ENCODE measurements at regions not wholly inside any gene's neighbourhood (a gene's known extent, or its start where the extent isn't known, plus 50 kb on each side); places are given as distances from the start of the nearest gene placed in this dataset.

DNA sequence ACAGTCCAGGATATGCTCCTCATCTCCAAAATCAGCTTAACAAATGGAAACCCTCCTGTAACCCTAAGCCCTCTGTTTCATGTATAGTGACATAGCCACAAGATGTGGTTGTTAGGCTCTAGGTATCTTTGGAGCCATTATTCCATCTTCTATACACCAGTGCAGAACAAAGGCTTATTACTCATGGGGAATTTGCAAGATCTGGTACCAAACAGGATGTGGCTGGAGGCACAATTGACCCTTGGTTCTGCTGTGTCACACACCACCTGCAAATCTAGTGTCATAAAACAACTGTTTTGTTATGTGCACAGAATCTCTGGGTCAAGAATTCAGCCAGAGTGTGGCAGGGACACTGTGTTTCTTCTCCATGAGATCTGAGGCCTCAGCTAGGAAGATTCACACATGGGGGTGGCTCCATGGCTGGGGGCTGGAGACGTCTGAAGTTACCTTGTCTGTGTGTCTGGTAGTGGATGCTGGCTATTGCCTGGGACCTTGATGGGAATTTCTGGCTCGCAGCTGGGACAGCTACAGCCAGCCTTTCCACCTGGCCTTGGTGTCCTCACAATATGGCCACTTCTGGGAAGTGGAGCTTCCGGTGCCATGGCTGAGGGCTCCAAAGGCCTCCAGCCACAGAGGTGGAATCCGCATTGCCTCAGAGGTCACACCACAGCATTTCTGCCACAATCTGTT, 369.9 kb downstream of the CDH26 start:
- no peak for ATAC-seq
- 84% methylated on average over 4 of the region's 4 CpGs for WGBS
- no peaks in the 10 kb centered on the region for H3K9me3 ChIP-seq (ENCODE audit: control insufficient read depth, low read length)

DNA sequence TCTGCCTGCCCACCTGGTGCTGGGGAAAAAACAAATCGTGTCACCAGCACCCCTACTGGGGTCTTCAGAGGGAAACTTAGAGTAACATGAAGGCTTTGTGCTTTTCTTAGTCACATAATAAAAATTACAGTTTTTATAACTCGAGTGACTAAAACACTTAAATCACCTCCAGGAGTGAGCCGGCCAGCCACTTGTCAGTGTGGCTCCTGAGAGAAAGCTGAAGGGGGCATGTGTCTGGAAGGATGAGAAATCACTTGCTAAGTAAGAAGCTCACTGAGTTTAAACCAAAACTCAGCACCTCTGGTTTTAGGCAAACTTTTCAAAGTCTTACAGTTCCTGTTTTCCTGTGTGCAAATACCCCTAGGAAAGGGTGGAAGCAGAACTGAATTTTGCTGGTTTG, 372.2 kb downstream of the CDH26 start:
- H3K4me3 ChIP-seq (ENCODE audit: low read length): no peak overlapping the region
- ATAC-seq (no peak), DNase-seq (no peak)
- H3K9me3 ChIP-seq (ENCODE audit: control insufficient read depth, low read length): no peaks in the 10 kb centered on the region
- intact Hi-C loops (cut with DNase I): no loop called here
- no peaks in the 10 kb centered on the region for H3K4me1 ChIP-seq (ENCODE audit: control insufficient read depth, insufficient read depth, low read length)
- 46% methylated on average over 3 of the region's 3 CpGs for WGBS
- no peak overlapping the region for H3K27ac ChIP-seq (ENCODE audit: low read length)
- no peaks in the 10 kb centered on the region for H3K27me3 ChIP-seq (ENCODE audit: control insufficient read depth, insufficient read depth)

More for the DNA sequence above, 369.9 kb downstream of the CDH26 start:
- Histone ChIP-seq H3K4me1 (ENCODE audit: control insufficient read depth, insufficient read depth, low read length) (no peaks in the 10 kb centered on the region), H3K27me3 (ENCODE audit: control insufficient read depth, insufficient read depth) (no peaks in the 10 kb centered on the region), H3K27ac (ENCODE audit: low read length) (no peak overlapping the region), H3K4me3 (ENCODE audit: low read length) (no peak overlapping the region)
- intact Hi-C loops (cut with DNase I): no loop called here
- no peak for DNase-seq

DNA sequence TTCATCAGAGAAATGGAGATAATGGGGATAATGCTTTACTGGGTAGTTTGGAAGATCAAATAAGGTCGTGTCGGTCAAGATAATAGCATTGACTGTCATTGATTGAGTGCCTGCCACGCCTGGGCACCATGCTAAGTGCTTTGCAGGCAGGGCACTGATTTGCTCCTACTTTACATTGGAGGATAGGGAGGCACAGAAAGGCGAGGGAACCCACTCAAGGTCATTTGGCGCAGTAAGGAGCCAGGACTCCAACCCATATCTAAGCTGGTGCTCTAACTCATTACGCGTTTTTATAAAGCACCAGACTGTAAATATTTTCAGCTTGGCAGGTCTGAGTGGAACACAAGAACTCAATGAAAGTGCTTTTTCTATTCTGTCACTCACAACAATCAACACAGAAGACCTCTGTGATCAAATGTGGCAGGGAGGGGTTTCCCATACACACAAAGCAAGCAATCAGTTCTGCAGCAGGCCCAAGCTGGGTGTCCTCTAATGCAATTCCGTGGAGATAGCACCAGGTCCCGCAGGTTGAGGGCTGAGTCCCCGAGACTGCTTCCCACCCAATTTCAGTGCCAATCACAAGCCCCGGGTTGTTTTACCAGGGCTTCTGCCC, 373.6 kb downstream of the CDH26 start:
- no peaks in the 10 kb centered on the region for H3K9me3 ChIP-seq (ENCODE audit: control insufficient read depth, low read length)
- no peak overlapping the region for H3K4me3 ChIP-seq (ENCODE audit: low read length)
- DNase-seq (no peak), ATAC-seq (no peak)
- 73% methylated on average over 11 of the region's 11 CpGs for WGBS
- no peak overlapping the region for H3K27ac ChIP-seq (ENCODE audit: low read length)
- H3K4me1 ChIP-seq (ENCODE audit: control insufficient read depth, insufficient read depth, low read length): no peaks in the 10 kb centered on the region
- intact Hi-C loops (cut with DNase I): no loop called here
- no peaks in the 10 kb centered on the region for H3K27me3 ChIP-seq (ENCODE audit: control insufficient read depth, insufficient read depth)

DNA sequence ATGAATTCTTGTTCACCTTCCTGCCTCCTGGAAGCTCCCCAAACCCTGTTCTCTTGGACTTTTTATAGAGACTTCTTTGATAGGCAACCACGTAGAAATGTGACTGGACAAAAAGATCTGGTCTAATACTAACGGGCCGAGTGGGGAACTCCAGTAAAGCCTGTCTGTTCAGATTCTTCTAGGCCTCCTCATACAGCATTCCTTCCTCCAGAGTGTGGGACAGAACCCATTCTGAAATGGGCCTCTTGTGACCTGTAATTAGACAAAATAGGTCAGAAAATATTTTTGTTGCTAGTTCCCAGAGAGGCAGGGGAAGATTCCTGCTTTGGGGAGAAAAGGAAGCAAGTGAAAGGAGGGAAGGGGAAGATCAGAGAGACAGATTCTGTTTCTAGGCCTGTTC, 374.3 kb downstream of the CDH26 start:
- Histone ChIP-seq H3K27me3 (ENCODE audit: control insufficient read depth, insufficient read depth) (no peaks in the 10 kb centered on the region), H3K4me1 (ENCODE audit: control insufficient read depth, insufficient read depth, low read length) (no peaks in the 10 kb centered on the region), H3K9me3 (ENCODE audit: control insufficient read depth, low read length) (no peaks in the 10 kb centered on the region), H3K27ac (ENCODE audit: low read length) (no peak overlapping the region), H3K4me3 (ENCODE audit: low read length) (no peak overlapping the region)
- DNase-seq (no peak), ATAC-seq (no peak)
- intact Hi-C loops (cut with DNase I): no loop called here
- 76% methylated on average over 3 of the region's 3 CpGs for WGBS

DNA sequence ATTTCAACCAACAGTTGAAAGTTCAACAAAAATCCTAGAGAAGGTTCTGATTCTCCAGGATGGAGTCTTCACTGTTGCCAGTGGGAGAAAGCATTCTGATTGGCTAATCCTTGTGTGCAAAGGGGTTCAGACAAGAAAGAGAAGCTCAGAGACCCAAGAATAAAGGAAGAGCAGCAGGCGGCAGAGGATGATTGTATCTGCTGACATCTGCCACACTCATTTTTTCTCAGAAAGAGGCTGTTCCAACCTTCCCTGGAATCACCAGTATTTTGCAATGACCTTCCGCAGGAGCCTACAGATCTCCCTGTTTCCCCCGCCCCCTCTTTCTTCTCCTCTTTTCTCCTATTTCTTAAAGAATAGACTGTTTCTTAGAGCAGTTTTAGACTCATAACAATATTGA, 376.7 kb downstream of the CDH26 start:
- 86% methylated on average over 3 of the region's 3 CpGs for WGBS
- intact Hi-C loops (cut with DNase I): no loop called here
- DNase-seq (no peak), ATAC-seq (no peak)
- Histone ChIP-seq H3K4me1 (ENCODE audit: control insufficient read depth, insufficient read depth, low read length) (no peaks in the 10 kb centered on the region), H3K4me3 (ENCODE audit: low read length) (no peak overlapping the region), H3K27me3 (ENCODE audit: control insufficient read depth, insufficient read depth) (no peaks in the 10 kb centered on the region), H3K27ac (ENCODE audit: low read length) (no peak overlapping the region), H3K9me3 (ENCODE audit: control insufficient read depth, low read length) (no peaks in the 10 kb centered on the region)

DNA sequence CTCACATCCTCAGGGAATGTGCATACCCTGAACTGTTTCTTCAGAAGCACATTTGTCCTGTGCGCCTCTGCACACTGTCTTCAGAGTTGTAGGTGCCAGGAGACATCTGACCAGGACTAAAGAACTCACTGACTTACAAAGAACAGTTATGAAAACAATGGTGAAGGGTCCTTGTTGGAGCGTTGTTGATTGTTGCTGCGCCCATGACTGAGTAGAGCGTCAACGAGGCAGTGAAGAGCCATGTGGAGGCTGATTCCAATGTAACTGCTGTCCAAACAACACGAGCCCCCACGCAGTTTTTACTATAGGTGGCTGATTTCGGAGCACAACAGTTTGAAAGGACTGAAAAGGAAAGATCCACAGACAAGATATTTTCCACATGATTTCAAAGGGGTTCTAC, 380.3 kb downstream of the CDH26 start:
- ATAC-seq: no peak
- H3K4me3 ChIP-seq (ENCODE audit: low read length): no peak overlapping the region
- peaks cover 5% of the 10 kb centered on the region for H3K27me3 ChIP-seq (ENCODE audit: control insufficient read depth, insufficient read depth)
- no peaks in the 10 kb centered on the region for H3K9me3 ChIP-seq (ENCODE audit: control insufficient read depth, low read length)
- no peaks in the 10 kb centered on the region for H3K4me1 ChIP-seq (ENCODE audit: control insufficient read depth, insufficient read depth, low read length)
- intact Hi-C loops (cut with DNase I): no loop called here
- WGBS: 85% methylated on average over 8 of the region's 8 CpGs
- no peak for DNase-seq
- H3K27ac ChIP-seq (ENCODE audit: low read length): no peak overlapping the region

DNA sequence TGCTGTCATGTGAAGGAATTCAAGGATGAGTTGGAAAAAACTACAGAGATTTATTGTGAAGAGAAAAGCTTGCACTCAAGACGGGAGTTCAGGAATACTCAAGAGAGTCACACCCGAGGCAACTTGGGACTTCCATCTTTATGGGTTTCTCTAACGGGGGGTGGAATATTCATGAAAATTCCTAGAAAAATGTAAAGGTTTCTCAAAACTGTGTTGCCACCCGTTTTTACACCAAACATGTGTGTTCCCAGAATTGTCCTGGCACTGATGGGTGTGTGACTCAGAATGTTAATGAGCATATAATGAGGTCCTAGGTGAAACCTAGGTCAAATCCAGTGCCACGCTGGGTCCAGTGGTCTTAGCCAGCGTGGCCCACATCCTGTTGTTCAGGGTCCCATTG, 381.5 kb downstream of the CDH26 start:
- intact Hi-C loops (cut with DNase I): no loop called here
- DNase-seq: no peak
- 78% methylated on average over 6 of the region's 6 CpGs for WGBS

DNA sequence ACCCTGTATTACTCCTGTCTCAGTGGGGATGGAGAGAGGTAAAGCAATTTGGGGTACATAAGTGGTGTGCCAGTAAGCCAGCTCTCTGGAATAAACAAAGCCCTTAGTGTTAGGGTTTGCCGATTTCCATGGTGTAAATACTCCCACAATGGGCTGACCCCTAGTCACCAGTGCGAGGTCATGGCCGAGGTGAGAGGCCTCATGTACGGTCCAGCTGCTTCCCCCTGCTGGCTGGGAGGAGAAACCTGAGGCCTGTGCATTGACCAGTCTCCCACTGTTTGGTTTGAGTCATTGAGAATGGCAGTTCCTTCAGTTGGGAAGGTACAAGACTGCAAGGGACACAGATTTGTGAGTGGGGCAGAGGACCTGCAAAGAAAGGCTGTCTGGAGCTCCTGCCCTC, 382.0 kb downstream of the CDH26 start:
- 86% methylated on average over 4 of the region's 4 CpGs for WGBS
- Histone ChIP-seq H3K9me3 (ENCODE audit: control insufficient read depth, low read length) (no peaks in the 10 kb centered on the region), H3K27me3 (ENCODE audit: control insufficient read depth, insufficient read depth) (peaks cover 5% of the 10 kb centered on the region), H3K4me1 (ENCODE audit: control insufficient read depth, insufficient read depth, low read length) (no peaks in the 10 kb centered on the region), H3K4me3 (ENCODE audit: low read length) (no peak overlapping the region), H3K27ac (ENCODE audit: low read length) (no peak overlapping the region)
- no peak for DNase-seq
- intact Hi-C loops (cut with DNase I): no loop called here
- ATAC-seq: no peak

More for the DNA sequence above, 381.5 kb downstream of the CDH26 start:
- H3K27ac ChIP-seq (ENCODE audit: low read length): no peak overlapping the region
- no peaks in the 10 kb centered on the region for H3K4me1 ChIP-seq (ENCODE audit: control insufficient read depth, insufficient read depth, low read length)
- no peak for ATAC-seq
- no peaks in the 10 kb centered on the region for H3K9me3 ChIP-seq (ENCODE audit: control insufficient read depth, low read length)
- no peak overlapping the region for H3K4me3 ChIP-seq (ENCODE audit: low read length)
- H3K27me3 ChIP-seq (ENCODE audit: control insufficient read depth, insufficient read depth): peaks cover 5% of the 10 kb centered on the region

DNA sequence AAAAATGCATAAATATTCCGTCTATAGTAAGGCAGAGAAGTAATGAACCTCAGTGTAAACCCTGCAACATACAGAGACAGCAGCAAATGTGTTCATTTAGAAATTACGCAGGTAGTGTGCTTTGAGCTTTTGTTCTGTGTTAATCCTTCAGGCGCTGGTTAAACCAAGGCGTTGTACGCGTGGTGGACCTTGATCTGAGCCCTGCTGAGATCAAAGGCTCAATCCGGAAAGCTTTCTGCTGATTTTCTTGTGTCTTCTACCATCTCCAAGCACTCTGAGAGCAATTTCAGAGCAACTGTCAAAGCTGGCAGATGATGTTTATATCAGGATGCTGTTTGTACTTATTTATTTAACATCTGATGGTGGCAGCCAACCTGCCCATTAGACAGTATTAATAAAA, 382.8 kb downstream of the CDH26 start:
- no peak for DNase-seq
- H3K27ac ChIP-seq (ENCODE audit: low read length): no peak overlapping the region
- 89% methylated on average over 7 of the region's 7 CpGs for WGBS
- H3K4me3 ChIP-seq (ENCODE audit: low read length): no peak overlapping the region
- no peaks in the 10 kb centered on the region for H3K9me3 ChIP-seq (ENCODE audit: control insufficient read depth, low read length)
- intact Hi-C loops (cut with DNase I): no loop called here
- peaks cover 5% of the 10 kb centered on the region for H3K27me3 ChIP-seq (ENCODE audit: control insufficient read depth, insufficient read depth)
- no peak for ATAC-seq
- no peaks in the 10 kb centered on the region for H3K4me1 ChIP-seq (ENCODE audit: control insufficient read depth, insufficient read depth, low read length)

DNA sequence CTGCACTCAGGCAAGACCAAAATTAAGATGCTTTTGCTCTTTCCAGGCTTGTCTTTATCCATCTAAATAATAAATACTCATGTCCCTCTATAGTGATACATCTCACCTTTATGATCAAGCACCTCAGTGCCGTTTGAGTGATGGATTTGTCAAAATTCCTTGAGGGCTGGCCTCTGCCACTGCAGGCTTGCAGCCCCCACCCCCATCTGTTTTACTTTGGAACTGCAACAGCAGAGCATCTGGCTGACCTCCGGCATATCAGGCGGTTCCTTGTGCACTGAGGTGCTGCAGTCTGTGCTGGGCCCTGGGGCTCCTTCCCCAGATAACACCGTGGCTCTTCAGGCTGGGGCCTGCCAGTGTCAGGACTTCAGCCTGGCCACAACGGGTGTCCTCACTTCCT, 386.9 kb downstream of the CDH26 start:
- no peaks in the 10 kb centered on the region for H3K4me1 ChIP-seq (ENCODE audit: control insufficient read depth, insufficient read depth, low read length)
- intact Hi-C loops (cut with DNase I): no loop called here
- WGBS: 67% methylated on average over 5 of the region's 5 CpGs
- no peak overlapping the region for H3K27ac ChIP-seq (ENCODE audit: low read length)
- H3K27me3 ChIP-seq (ENCODE audit: control insufficient read depth, insufficient read depth): peaks cover 5% of the 10 kb centered on the region
- H3K4me3 ChIP-seq (ENCODE audit: low read length): no peak overlapping the region
- no peak for ATAC-seq
- no peaks in the 10 kb centered on the region for H3K9me3 ChIP-seq (ENCODE audit: control insufficient read depth, low read length)
- DNase-seq: no peak

DNA sequence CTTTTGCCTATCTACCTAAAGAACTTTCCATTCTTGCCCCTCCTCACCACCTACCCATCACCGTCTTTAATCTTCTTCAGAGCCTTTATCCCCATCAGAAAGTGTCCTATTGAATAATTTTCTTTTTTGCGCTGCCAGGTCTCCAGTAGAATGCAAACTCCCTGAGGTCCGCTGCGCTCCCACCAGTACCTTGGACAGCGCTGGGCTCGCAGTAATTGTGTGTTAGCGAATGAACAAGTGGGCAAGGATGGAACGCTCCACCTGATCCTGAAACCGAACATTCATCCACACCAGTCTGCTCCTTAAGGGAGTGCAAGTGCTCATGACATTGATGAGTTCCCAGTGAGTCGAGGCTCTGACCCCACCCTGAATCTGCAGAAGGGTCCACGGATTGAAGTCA, 391.2 kb downstream of the CDH26 start:
- H3K27me3 ChIP-seq (ENCODE audit: control insufficient read depth, insufficient read depth): no peaks in the 10 kb centered on the region
- H3K9me3 ChIP-seq (ENCODE audit: control insufficient read depth, low read length): no peaks in the 10 kb centered on the region
- H3K4me1 ChIP-seq (ENCODE audit: control insufficient read depth, insufficient read depth, low read length): no peaks in the 10 kb centered on the region
- DNase-seq (no peak), ATAC-seq (no peak)
- 84% methylated on average over 11 of the region's 11 CpGs for WGBS
- intact Hi-C loops (cut with DNase I): no loop called here
- no peak overlapping the region for H3K4me3 ChIP-seq (ENCODE audit: low read length)
- H3K27ac ChIP-seq (ENCODE audit: low read length): no peak overlapping the region

DNA sequence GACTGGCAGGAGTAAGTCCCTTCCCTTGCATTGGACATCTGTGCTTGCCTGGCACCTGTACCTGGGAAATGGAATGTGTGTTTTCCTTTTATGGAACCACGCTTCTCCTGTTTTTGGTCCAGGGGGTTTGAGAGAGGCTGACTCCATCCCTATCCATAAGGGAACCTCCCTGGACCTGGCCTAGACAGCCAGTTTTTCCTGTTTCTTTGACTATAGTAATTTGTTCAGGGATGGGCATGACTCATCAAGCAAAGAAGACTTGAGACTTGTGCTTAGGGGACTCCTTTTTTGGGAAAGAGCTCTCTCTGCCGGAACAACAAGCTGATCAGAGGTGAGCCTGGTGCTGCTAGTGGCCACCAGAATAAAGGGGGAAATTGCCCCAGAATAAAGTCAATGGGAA, 393.8 kb downstream of the CDH26 start:
- no peaks in the 10 kb centered on the region for H3K4me1 ChIP-seq (ENCODE audit: control insufficient read depth, insufficient read depth, low read length)
- DNase-seq (no peak), ATAC-seq (no peak)
- intact Hi-C loops (cut with DNase I): no loop called here
- H3K9me3 ChIP-seq (ENCODE audit: control insufficient read depth, low read length): no peaks in the 10 kb centered on the region
- H3K27me3 ChIP-seq (ENCODE audit: control insufficient read depth, insufficient read depth): no peaks in the 10 kb centered on the region
- no peak overlapping the region for H3K27ac ChIP-seq (ENCODE audit: low read length)
- WGBS: 92% methylated on average over 2 of the region's 2 CpGs
- H3K4me3 ChIP-seq (ENCODE audit: low read length): no peak overlapping the region

Measured in right cardiac atrium (tissue), 5 donors.